OCI-LY3 (cell line): ENCODE measurements at regions not wholly inside any gene's neighbourhood (a gene's known extent, or its start where the extent isn't known, plus 50 kb on each side); places are given as distances from the start of the nearest gene placed in this dataset.

Source experiments
- H2AFZ ChIP-seq: fragments of 200-600, 300-600 bp; shearing (Covaris generic); 2 replicates; pipeline ENCODE4 v1.6.0; 2014; ENCODE audit warnings: antibody characterized with exemption, low read depth, low read length
- H3K27ac ChIP-seq: fragments of 200-600, 300-600 bp; sonication (generic); 2 replicates; pipeline ENCODE4 v1.5.1; 2014; ENCODE audit warnings: mild to moderate bottlenecking, low read length, moderate library complexity, mixed read lengths
- H3K27me3 ChIP-seq: fragments of 200-600, 300-600 bp; sonication (generic); 2 replicates; pipeline ENCODE4 v1.6.1; 2014; ENCODE audit warnings: low read depth, low read length, mixed read lengths
- H3K36me3 ChIP-seq: fragments of 200-600, 300-600 bp; sonication (generic); replicated peaks from 2 replicates; pipeline ENCODE3; 2014; ENCODE audit warnings: low read depth, low read length, mixed read lengths
- H3K4me1 ChIP-seq: fragments of 300-600, 200-600 bp; sonication (generic); 2 replicates; pipeline ENCODE4 v1.6.1; 2014; ENCODE audit warnings: low read length, mixed read lengths
- H3K4me2 ChIP-seq: fragments of 200-600, 300-600 bp; sonication (generic); 2 replicates; pipeline ENCODE4 v1.6.1; 2014; ENCODE audit warnings: low read length, mixed read lengths
- H3K4me3 ChIP-seq: fragments of 300-600, 200-600 bp; sonication (generic); 2 replicates; pipeline ENCODE4 v1.5.1; 2014; ENCODE audit warnings: antibody characterized with exemption, mild to moderate bottlenecking, low read length, moderate library complexity
- H3K79me2 ChIP-seq: fragments of 300-600, 200-600 bp; shearing (Covaris generic); 2 replicates; pipeline ENCODE4 v1.6.1; 2014; ENCODE audit warnings: mild to moderate bottlenecking, low read length, mixed read lengths
- H3K9ac ChIP-seq: fragments of 300-600, 200-600 bp; shearing (Covaris generic); 2 replicates; pipeline ENCODE4 v1.6.0; 2014; ENCODE audit warnings: mild to moderate bottlenecking, low read length, moderate library complexity
- H3K9me3 ChIP-seq: fragments of 200-600, 300-600 bp; shearing (Covaris generic); 2 replicates; pipeline ENCODE4 v1.6.1; 2014; ENCODE audit warnings: low read length, mixed read lengths; ENCODE audit not compliant: insufficient read depth
- H4K20me1 ChIP-seq: fragments of 200-600, 300-600 bp; sonication (generic); 2 replicates; pipeline ENCODE4 v1.6.1; 2016; ENCODE audit warnings: low read length, mixed read lengths; ENCODE audit not compliant: insufficient read depth
- CTCF ChIP-seq: fragments of 200-600, 300-600 bp; sonication (generic); IDR thresholded peaks from 2 replicates; pipeline ENCODE4 v1.5.1; 2014; ENCODE audit warnings: antibody characterized with exemption, low read length, low read depth
- EZH2phosphoT487 ChIP-seq: fragments of 200-600 bp; shearing (Covaris generic); IDR thresholded peaks from 2 replicates; pipeline ENCODE4 v1.6.1; 2018; ENCODE audit warnings: antibody characterized with exemption, mixed run types, low read depth

- no peak overlapping the region for H2AFZ ChIP-seq
- no peak overlapping the region for H3K27ac ChIP-seq
- H3K4me2 ChIP-seq: no peak overlapping the region
- H3K9me3 ChIP-seq: no peaks in the 10 kb centered on the region
- H3K4me1 ChIP-seq: no peaks in the 10 kb centered on the region
- H3K27me3 ChIP-seq: no peaks in the 10 kb centered on the region
- H4K20me1 ChIP-seq: no peaks in the 10 kb centered on the region
- no peak overlapping the region for H3K9ac ChIP-seq
- H3K4me3 ChIP-seq: no peak overlapping the region
- no peak for TF ChIP-seq CTCF
- no peak for TF ChIP-seq EZH2phosphoT487
- no peaks in the 10 kb centered on the region for H3K79me2 ChIP-seq
- H3K36me3 ChIP-seq: no peaks in the 10 kb centered on the region
Observed at GRCh38 chr6:154579046-154579445, 68.6 kb upstream of the CNKSR3 start.

- no peak overlapping the region for H3K4me2 ChIP-seq
Observed at GRCh38 chr6:154579485-154579884, 69.0 kb upstream of the CNKSR3 start.

GRCh38 chr6:154580397-154581135 is 70.1 kb upstream of the CNKSR3 start:
- no peaks in the 10 kb centered on the region for H3K4me1 ChIP-seq
- H3K36me3 ChIP-seq: no peaks in the 10 kb centered on the region
- no peak overlapping the region for H3K4me2 ChIP-seq
- no peak overlapping the region for H3K27ac ChIP-seq
- TF ChIP-seq CTCF (no peak), EZH2phosphoT487 (no peak)
- no peaks in the 10 kb centered on the region for H3K79me2 ChIP-seq
- no peak overlapping the region for H3K4me3 ChIP-seq
- H3K27me3 ChIP-seq: no peaks in the 10 kb centered on the region
- no peak overlapping the region for H2AFZ ChIP-seq
- H4K20me1 ChIP-seq: no peaks in the 10 kb centered on the region
- H3K9me3 ChIP-seq: no peaks in the 10 kb centered on the region
- no peak overlapping the region for H3K9ac ChIP-seq

More at GRCh38 chr6:154579485-154579884, 69.0 kb upstream of the CNKSR3 start:
- no peaks in the 10 kb centered on the region for H3K27me3 ChIP-seq
- no peaks in the 10 kb centered on the region for H4K20me1 ChIP-seq
- no peak overlapping the region for H3K4me3 ChIP-seq
- H3K79me2 ChIP-seq: no peaks in the 10 kb centered on the region
- TF ChIP-seq CTCF (no peak), EZH2phosphoT487 (no peak)
- H3K4me1 ChIP-seq: no peaks in the 10 kb centered on the region
- H3K27ac ChIP-seq: no peak overlapping the region
- H3K9ac ChIP-seq: no peak overlapping the region
- no peaks in the 10 kb centered on the region for H3K36me3 ChIP-seq
- no peaks in the 10 kb centered on the region for H3K9me3 ChIP-seq
- H2AFZ ChIP-seq: no peak overlapping the region

GRCh38 chr6:154582696-154583095 is 72.2 kb upstream of the CNKSR3 start:
- H3K4me3 ChIP-seq: no peak overlapping the region
- no peak overlapping the region for H2AFZ ChIP-seq
- no peak overlapping the region for H3K27ac ChIP-seq
- TF ChIP-seq EZH2phosphoT487 (no peak), CTCF (no peak)
- no peaks in the 10 kb centered on the region for H3K4me1 ChIP-seq
- no peaks in the 10 kb centered on the region for H3K9me3 ChIP-seq
- no peak overlapping the region for H3K4me2 ChIP-seq
- 0 out of 2 replicates have a peak, but pooled peaks cover 3% of the 10 kb centered on the region for H3K27me3 ChIP-seq
- no peaks in the 10 kb centered on the region for H3K79me2 ChIP-seq
- H4K20me1 ChIP-seq: no peaks in the 10 kb centered on the region
- no peaks in the 10 kb centered on the region for H3K36me3 ChIP-seq
- no peak overlapping the region for H3K9ac ChIP-seq
